ENCODE measurements at regions not wholly inside any gene's neighbourhood (a gene's known extent, or its start where the extent isn't known, plus 50 kb on each side); places are given as distances from the start of the nearest gene placed in this dataset.

- Mint-ChIP-seq H3K4me1 (no peaks in the 10 kb centered on the region; the same call in 2 of the 3 replicates), H3K9me3 (peaks cover 18% of the 10 kb centered on the region), H3K36me3 (ENCODE audit: low read depth) (no peaks in the 10 kb centered on the region), H3K27ac (no peak overlapping the region), H3K4me3 (no peak overlapping the region), H3K27me3 (ENCODE audit: insufficient read depth, low read depth, poor library complexity) (peaks cover 7% of the 10 kb centered on the region)
- Histone ChIP-seq H3K9me2 (ENCODE audit: insufficient read depth) (0 out of 2 replicates have a peak, but pooled peaks cover 5% of the 10 kb centered on the region), H3K79me2 (replicated peaks; ENCODE audit: insufficient read depth) (no peaks in the 10 kb centered on the region), H2AFZ (no peak overlapping the region), H3K27me3 (ENCODE audit: insufficient read depth) (no peaks in the 10 kb centered on the region), H3K36me3 (ENCODE audit: insufficient read depth) (no peaks in the 10 kb centered on the region), H3K4me2 (no peak overlapping the region), H3K27ac (ENCODE audit: low read depth) (no peak overlapping the region), H3K4me1 (ENCODE audit: insufficient read depth) (no peaks in the 10 kb centered on the region), H3F3A (replicated peaks; ENCODE audit: low read depth) (no peaks in the 10 kb centered on the region), H4K20me1 (replicated peaks; ENCODE audit: insufficient read depth) (no peaks in the 10 kb centered on the region), H3K4me3 (no peak overlapping the region)
- no peak for TF ChIP-seq EZH2 (IDR thresholded peaks at IDR 0.05; ENCODE audit: low read depth, unreplicated experiment)
- no peak for TF ChIP-seq ZNF462 (CRISPR knock-in tag; IDR thresholded peaks at IDR 0.05)
- TF ChIP-seq CREB1 (CRISPR knock-in tag; IDR thresholded peaks at IDR 0.05; ENCODE audit: low read depth): no peak
- TF ChIP-seq JUNB (IDR thresholded peaks at IDR 0.05; ENCODE audit: unreplicated experiment): no peak
- no peak for TF ChIP-seq EZH2phosphoT487 (IDR thresholded peaks at IDR 0.05; ENCODE audit: unreplicated experiment)
- ATAC-seq: no peak
- no peak for DNase-seq (ENCODE audit: low spot score)
Measured at GRCh38 chr9:126097679-126098078, 228.9 kb upstream of the MVB12B start.

GRCh38 chr9:126106404-126106803 lies 220.2 kb upstream of the MVB12B start:
- Mint-ChIP-seq H3K4me1 (no peaks in the 10 kb centered on the region), H3K9me3 (peaks cover 2% of the 10 kb centered on the region; the same call in 2 of the 3 replicates), H3K27ac (no peak overlapping the region), H3K27me3 (ENCODE audit: insufficient read depth, low read depth, poor library complexity) (peaks cover 2% of the 10 kb centered on the region), H3K36me3 (ENCODE audit: low read depth) (no peaks in the 10 kb centered on the region), H3K4me3 (no peak overlapping the region)
- H3F3A ChIP-seq (replicated peaks; ENCODE audit: low read depth): no peaks in the 10 kb centered on the region
- H2AFZ ChIP-seq: no peak overlapping the region
- H3K79me2 ChIP-seq (replicated peaks; ENCODE audit: insufficient read depth): no peaks in the 10 kb centered on the region
- H4K20me1 ChIP-seq (replicated peaks; ENCODE audit: insufficient read depth): no peaks in the 10 kb centered on the region; the same call in 1 of the 2 replicates
- ATAC-seq: no peak
- H3K4me2 ChIP-seq: no peak overlapping the region
- H3K4me1 ChIP-seq (ENCODE audit: insufficient read depth): no peaks in the 10 kb centered on the region
- H3K9me2 ChIP-seq (ENCODE audit: insufficient read depth): peaks cover 5% of the 10 kb centered on the region; the same call in 1 of the 2 replicates
- H3K4me3 ChIP-seq: no peak overlapping the region
- no peak for DNase-seq (ENCODE audit: low spot score)
- H3K36me3 ChIP-seq (ENCODE audit: insufficient read depth): no peaks in the 10 kb centered on the region
- no peaks in the 10 kb centered on the region for H3K27me3 ChIP-seq (ENCODE audit: insufficient read depth)
- H3K27ac ChIP-seq (ENCODE audit: low read depth): no peak overlapping the region
- TF ChIP-seq ZNF462 (CRISPR knock-in tag; IDR thresholded peaks at IDR 0.05): no peak
- TF ChIP-seq CREB1 (CRISPR knock-in tag; IDR thresholded peaks at IDR 0.05; ENCODE audit: low read depth): no peak
- TF ChIP-seq STAT1 (IDR thresholded peaks at IDR 0.05; ENCODE audit: unreplicated experiment): no peak
- no peak for TF ChIP-seq POLR2AphosphoS5 (IDR thresholded peaks at IDR 0.05; ENCODE audit: low read depth)
- TF ChIP-seq EZH2phosphoT487 (IDR thresholded peaks at IDR 0.05; ENCODE audit: unreplicated experiment): no peak

Measured in GM23338 (cell line).